HCT116 (cell line): ENCODE measurements at regions not wholly inside any gene's neighbourhood (a gene's known extent, or its start where the extent isn't known, plus 50 kb on each side); places are given as distances from the start of the nearest gene placed in this dataset.

Experiments used
- ATAC-seq: fragments of 200-7000 bp; cut with Tn5 transposase; 2 replicates; pipeline ENCODE4 v1.9.1; 2020; ENCODE audit warnings: mild to moderate bottlenecking, moderate library complexity
- BruUV-seq: library from RNA; stranded (reverse); fragments of 400-500 nt; replicated peaks from 2 replicates; lab custom pipeline; 2021; lab: Mats Ljungman, UMichigan
- CTCF ChIA-PET: fragments of 300-600 bp; sonication (Branson Sonifier 250); formaldehyde crosslinking; loops from one replicate; lab custom pipeline; 2021; ENCODE audit warnings: antibody characterized with exemption; lab: Charles Lee
- POLR2A ChIA-PET: fragments of 300-600, 350-600 bp; sonication (Branson Sonifier 250); formaldehyde crosslinking; loops from one replicate; lab custom pipeline; 2021; ENCODE audit warnings: antibody characterized with exemption; lab: Charles Lee
- RAD21 ChIA-PET, 2 experiments: fragments of 300-600 bp; sonication (Branson Sonifier 250); formaldehyde crosslinking; loops; one replicate each; lab custom pipeline; 2023; ENCODE audit warnings: low total read pairs in 2 of 2; ENCODE audit not compliant: uncharacterized antibody in 2 of 2, unreplicated experiment in 2 of 2, low non-redundant PET in 1 of 2; lab: Charles Lee
- DNase-seq: peaks from one replicate; pipeline ENCODE4 v3.0.0-alpha.2; 2010; ENCODE audit warnings: low read depth, low spot score
- H2AFZ ChIP-seq: fragments of 200-600 bp; shearing (Covaris generic), sonication (generic); 2 replicates; pipeline ENCODE4 v1.6.1; 2017; ENCODE audit warnings: low read depth, mixed run types, mixed read lengths, antibody characterized with exemption, low read length; ENCODE audit not compliant: poor library complexity, severe bottlenecking
- H3K27ac ChIP-seq: 2 replicates; pipeline ENCODE4 v1.5.1; 2012; ENCODE audit warnings: low read depth, low read length
- H3K27me3 ChIP-seq: fragments of 200-600 bp; sonication (generic); 2 replicates; pipeline ENCODE4 v1.6.1; 2016; ENCODE audit warnings: mixed run types, low read length, mixed read lengths; ENCODE audit not compliant: insufficient read depth
- H3K36me3 ChIP-seq, 2 experiments: fragments of 200-500 bp in 1 of 2; fragments of 200-600 bp in 1 of 2; sonication (Bioruptor generic) in 1 of 2; sonication (generic) in 1 of 2; 2 replicates each; pipeline versions ENCODE4 v1.5.1 to v1.6.1; 2014 to 2016; ENCODE audit warnings: low read length in 2 of 2, inconsistent platforms in 1 of 2, mixed read lengths in 1 of 2, mixed run types in 1 of 2; ENCODE audit not compliant: insufficient read depth in 2 of 2, control insufficient read depth in 1 of 2
- H3K4me1 ChIP-seq, 2 experiments: fragments of 200-600 bp in 1 of 2; sonication (generic) in 1 of 2; 2 replicates each; pipeline versions ENCODE4 v1.5.1 to v1.6.1; 2012 to 2017; ENCODE audit warnings: low read length in 2 of 2, inconsistent platforms in 1 of 2, mild to moderate bottlenecking in 1 of 2, mixed read lengths in 1 of 2, mixed run types in 1 of 2, moderate library complexity in 1 of 2; ENCODE audit not compliant: insufficient read depth in 2 of 2, control insufficient read depth in 1 of 2
- H3K4me2 ChIP-seq: fragments of 200-600 bp; sonication (generic); 2 replicates; pipeline ENCODE4 v1.6.1; 2017; ENCODE audit warnings: mixed run types, low read length, mixed read lengths
- H3K4me3 ChIP-seq, 2 experiments: fragments of 200-600 bp in 1 of 2; sonication (generic) in 1 of 2; replicated peaks in 1 of 2; 2 replicates each; pipeline ENCODE4 v1.5.1; 2011 to 2016; ENCODE audit warnings: low read length in 2 of 2, control low read depth in 1 of 2, low read depth in 1 of 2, mild to moderate bottlenecking in 1 of 2, mixed read lengths in 1 of 2, mixed run types in 1 of 2
- H3K79me2 ChIP-seq: fragments of 200-600 bp; sonication (generic); 2 replicates; pipeline ENCODE4 v1.6.1; 2017; ENCODE audit warnings: mild to moderate bottlenecking, mixed run types, low read length, moderate library complexity, mixed read lengths; ENCODE audit not compliant: insufficient read depth
- H3K9ac ChIP-seq: fragments of 200-600 bp; sonication (generic); 2 replicates; pipeline ENCODE4 v1.6.1; 2016; ENCODE audit warnings: low read length, mixed read lengths
- H3K9me2 ChIP-seq: fragments of 200-600 bp; sonication (generic), shearing (Covaris generic); 2 replicates; pipeline ENCODE4 v1.6.1; 2017; ENCODE audit warnings: mixed run types, mild to moderate bottlenecking, moderate library complexity; ENCODE audit not compliant: insufficient read depth
- H3K9me3 ChIP-seq, 2 experiments: fragments of 200-500 bp in 1 of 2; fragments of 200-600 bp in 1 of 2; sonication (Bioruptor generic) in 1 of 2; sonication (generic) in 1 of 2; 2 replicates each; pipeline ENCODE4 v1.6.1; 2014 to 2017; ENCODE audit warnings: low read length in 2 of 2, mixed read lengths in 2 of 2, inconsistent platforms in 1 of 2, low read depth in 1 of 2, mild to moderate bottlenecking in 1 of 2, mixed run types in 1 of 2, moderate library complexity in 1 of 2; ENCODE audit not compliant: control insufficient read depth in 1 of 2, insufficient read depth in 1 of 2
- H4K20me1 ChIP-seq: fragments of 200-600 bp; sonication (generic), shearing (Covaris generic); 2 replicates; pipeline ENCODE4 v1.6.1; 2017; ENCODE audit warnings: mixed run types, mild to moderate bottlenecking, moderate library complexity; ENCODE audit not compliant: insufficient read depth
- ELF1 ChIP-seq: IDR thresholded peaks from 2 replicates; pipeline ENCODE4 v1.6.1; 2012; ENCODE audit warnings: low read depth, borderline replicate concordance
- EZH2phosphoT487 ChIP-seq: fragments of 200-600 bp; IDR thresholded peaks from 2 replicates; pipeline ENCODE4 v1.6.1; 2018; ENCODE audit warnings: antibody characterized with exemption, borderline replicate concordance
- FOSL1 ChIP-seq: IDR thresholded peaks from 2 replicates; pipeline ENCODE4 v1.6.1; 2012; ENCODE audit warnings: low read depth
- JUND ChIP-seq: IDR thresholded peaks from 2 replicates; pipeline ENCODE4 v1.6.1; 2012
- POLR2A ChIP-seq: IDR thresholded peaks from 2 replicates; pipeline ENCODE4 v1.7.0; 2011; ENCODE audit warnings: borderline replicate concordance; ENCODE audit not compliant: insufficient read depth, insufficient read length; ENCODE audit errors: extremely low read depth
- POLR2AphosphoS5 ChIP-seq: IDR thresholded peaks from 2 replicates; pipeline ENCODE4 v1.6.1; 2011; ENCODE audit warnings: mild to moderate bottlenecking, low read depth, low read length, moderate library complexity
- RAD21 ChIP-seq: IDR thresholded peaks from 2 replicates; pipeline ENCODE4 v1.6.1; 2012; ENCODE audit warnings: low read depth, mild to moderate bottlenecking
- SIN3A ChIP-seq: IDR thresholded peaks from 2 replicates; pipeline ENCODE4 v1.6.1; 2012; ENCODE audit warnings: low read depth
- SP1 ChIP-seq: IDR thresholded peaks from 2 replicates; pipeline ENCODE4 v1.6.1; 2012; ENCODE audit warnings: low read depth
- SRF ChIP-seq: IDR thresholded peaks from 2 replicates; pipeline ENCODE4 v1.6.1; 2012; ENCODE audit warnings: low read depth
- TCF7L2 ChIP-seq: IDR thresholded peaks from 2 replicates; pipeline ENCODE4 v1.7.0; 2011; ENCODE audit warnings: borderline replicate concordance, inconsistent platforms; ENCODE audit not compliant: insufficient read depth, insufficient read length; ENCODE audit errors: extremely low read depth
- YY1 ChIP-seq: IDR thresholded peaks from 2 replicates; pipeline ENCODE4 v1.6.1; 2011; ENCODE audit warnings: low read length, low read depth, moderate library complexity, mild to moderate bottlenecking; ENCODE audit not compliant: insufficient replicate concordance; ENCODE audit errors: extremely low read depth
- ZNF274 ChIP-seq: fragments of 200-500 bp; sonication (Bioruptor generic); IDR thresholded peaks from 2 replicates; pipeline ENCODE4 v1.6.1; 2014; ENCODE audit warnings: mild to moderate bottlenecking, low read depth, low read length, inconsistent platforms
- intact Hi-C: fragments of 100-400 bp; cut with micrococcal nuclease; formaldehyde crosslinking; loops from 2 replicates; pipeline ENCODE4 v1.10.0; 2022
- TF ChIP-seq, protein P1 (sequence below): IDR thresholded peaks from 2 replicates; pipeline ENCODE4 v1.6.1; 2011; ENCODE audit warnings: mild to moderate bottlenecking, low read length, moderate library complexity; ENCODE audit not compliant: insufficient replicate concordance; ENCODE audit errors: extremely low read depth
- TF ChIP-seq, protein P2 (sequence below), 3 experiments: fragments of 200-600 bp in 1 of 3; sonication (generic) in 1 of 3; IDR thresholded peaks in 2 of 3; conservative IDR thresholded peaks in 1 of 3; 2 replicates each; pipeline ENCODE4 v1.5.1; 2012 to 2017; ENCODE audit warnings: low read depth in 2 of 3, low read length in 2 of 3, antibody characterized with exemption in 1 of 3, borderline replicate concordance in 1 of 3, control low read depth in 1 of 3, mild to moderate bottlenecking in 1 of 3, mixed read lengths in 1 of 3, mixed run types in 1 of 3, moderate library complexity in 1 of 3; ENCODE audit not compliant: insufficient read depth in 1 of 3
- TF ChIP-seq, protein P3 (sequence below): IDR thresholded peaks from 2 replicates; pipeline ENCODE4 v1.6.1; 2012

DNA sequence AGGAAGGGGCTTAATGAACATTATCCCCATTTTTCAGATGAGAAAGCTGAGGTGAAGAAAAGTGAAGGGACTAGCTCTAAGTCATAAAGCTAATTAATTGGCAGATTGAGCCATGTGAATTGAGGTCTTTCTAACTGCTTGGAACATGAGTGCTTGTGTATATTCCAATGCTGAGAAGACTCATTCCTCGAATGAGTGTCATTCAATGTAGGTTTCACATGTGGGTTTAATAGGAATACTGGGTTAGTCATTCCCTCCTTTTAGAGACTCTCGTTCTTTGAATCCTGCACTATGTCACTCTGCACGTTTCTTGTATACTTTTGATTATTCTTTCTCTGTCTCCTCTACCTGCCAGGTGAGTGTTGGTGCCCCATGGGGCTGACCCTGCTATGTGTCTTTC lies 218.2 kb downstream of the HRH4 start:
- Histone ChIP-seq H3K9me2 (no peaks in the 10 kb centered on the region), H3K36me3 (no peaks in the 10 kb centered on the region), H4K20me1 (no peaks in the 10 kb centered on the region), H3K9me3 (no peaks in the 10 kb centered on the region), H3K9ac (no peak overlapping the region), H3K27ac (no peak overlapping the region), H3K27me3 (peaks cover 37% of the 10 kb centered on the region), H3K4me3 (no peak overlapping the region), H3K79me2 (no peaks in the 10 kb centered on the region), H3K4me2 (no peak overlapping the region), H2AFZ (no peak overlapping the region), H3K4me1 (no peaks in the 10 kb centered on the region)
- no TSS peak for BruUV-seq
- DNase-seq (no peak), ATAC-seq (no peak)
- ChIA-PET POLR2A (no interaction called here), RAD21 (no interaction called here), CTCF (no interaction called here)
- intact Hi-C loops, result no loop called here
- TF ChIP-seq ELF1 (no peak), SP1 (no peak), POLR2A (no peak), SRF (no peak), JUND (no peak), SIN3A (no peak), FOSL1 (no peak), POLR2AphosphoS5 (no peak), EZH2phosphoT487 (no peak), RAD21 (no peak), YY1 (no peak), TCF7L2 (no peak), ZNF274 (no peak)
- TF ChIP-seq, protein P1, sequence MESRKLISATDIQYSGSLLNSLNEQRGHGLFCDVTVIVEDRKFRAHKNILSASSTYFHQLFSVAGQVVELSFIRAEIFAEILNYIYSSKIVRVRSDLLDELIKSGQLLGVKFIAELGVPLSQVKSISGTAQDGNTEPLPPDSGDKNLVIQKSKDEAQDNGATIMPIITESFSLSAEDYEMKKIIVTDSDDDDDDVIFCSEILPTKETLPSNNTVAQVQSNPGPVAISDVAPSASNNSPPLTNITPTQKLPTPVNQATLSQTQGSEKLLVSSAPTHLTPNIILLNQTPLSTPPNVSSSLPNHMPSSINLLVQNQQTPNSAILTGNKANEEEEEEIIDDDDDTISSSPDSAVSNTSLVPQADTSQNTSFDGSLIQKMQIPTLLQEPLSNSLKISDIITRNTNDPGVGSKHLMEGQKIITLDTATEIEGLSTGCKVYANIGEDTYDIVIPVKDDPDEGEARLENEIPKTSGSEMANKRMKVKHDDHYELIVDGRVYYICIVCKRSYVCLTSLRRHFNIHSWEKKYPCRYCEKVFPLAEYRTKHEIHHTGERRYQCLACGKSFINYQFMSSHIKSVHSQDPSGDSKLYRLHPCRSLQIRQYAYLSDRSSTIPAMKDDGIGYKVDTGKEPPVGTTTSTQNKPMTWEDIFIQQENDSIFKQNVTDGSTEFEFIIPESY, result no peak
- TF ChIP-seq, protein P2, sequence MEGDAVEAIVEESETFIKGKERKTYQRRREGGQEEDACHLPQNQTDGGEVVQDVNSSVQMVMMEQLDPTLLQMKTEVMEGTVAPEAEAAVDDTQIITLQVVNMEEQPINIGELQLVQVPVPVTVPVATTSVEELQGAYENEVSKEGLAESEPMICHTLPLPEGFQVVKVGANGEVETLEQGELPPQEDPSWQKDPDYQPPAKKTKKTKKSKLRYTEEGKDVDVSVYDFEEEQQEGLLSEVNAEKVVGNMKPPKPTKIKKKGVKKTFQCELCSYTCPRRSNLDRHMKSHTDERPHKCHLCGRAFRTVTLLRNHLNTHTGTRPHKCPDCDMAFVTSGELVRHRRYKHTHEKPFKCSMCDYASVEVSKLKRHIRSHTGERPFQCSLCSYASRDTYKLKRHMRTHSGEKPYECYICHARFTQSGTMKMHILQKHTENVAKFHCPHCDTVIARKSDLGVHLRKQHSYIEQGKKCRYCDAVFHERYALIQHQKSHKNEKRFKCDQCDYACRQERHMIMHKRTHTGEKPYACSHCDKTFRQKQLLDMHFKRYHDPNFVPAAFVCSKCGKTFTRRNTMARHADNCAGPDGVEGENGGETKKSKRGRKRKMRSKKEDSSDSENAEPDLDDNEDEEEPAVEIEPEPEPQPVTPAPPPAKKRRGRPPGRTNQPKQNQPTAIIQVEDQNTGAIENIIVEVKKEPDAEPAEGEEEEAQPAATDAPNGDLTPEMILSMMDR (IDR thresholded peaks at IDR 0.05 in 2 of 3, conservative IDR thresholded peaks at IDR 0.05 in 1 of 3; ENCODE audit: borderline replicate concordance in 1 of 3, insufficient read depth in 1 of 3, low read depth in 2 of 3, low read length in 2 of 3), result no peak
- TF ChIP-seq, protein P3, sequence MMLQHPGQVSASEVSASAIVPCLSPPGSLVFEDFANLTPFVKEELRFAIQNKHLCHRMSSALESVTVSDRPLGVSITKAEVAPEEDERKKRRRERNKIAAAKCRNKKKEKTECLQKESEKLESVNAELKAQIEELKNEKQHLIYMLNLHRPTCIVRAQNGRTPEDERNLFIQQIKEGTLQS, result no peak
